SK-N-SH treated with all-trans-retinoic acid at 6 μM for 48 hours (cell line): ENCODE measurements at regions not wholly inside any gene's neighbourhood (a gene's known extent, or its start where the extent isn't known, plus 50 kb on each side); places are given as distances from the start of the nearest gene placed in this dataset.

Source experiments
- ARNTL ChIP-seq: fragments of 450-650 bp; formaldehyde crosslinking; IDR thresholded peaks from 2 replicates; pipeline ENCODE4 v1.5.0; 2020; ENCODE audit warnings: low read depth, mild to moderate bottlenecking, moderate library complexity, borderline replicate concordance
- BACH2 ChIP-seq: fragments of 250-450 bp; sonication (Bioruptor Pico); IDR thresholded peaks from 2 replicates; pipeline ENCODE4 v1.9.0; 2021; ENCODE audit warnings: mild to moderate bottlenecking, borderline replicate concordance
- GLIS3 ChIP-seq: fragments of 250-450 bp; sonication (Bioruptor Pico); IDR thresholded peaks from 2 replicates; pipeline ENCODE4 v1.5.0; 2020; ENCODE audit warnings: mild to moderate bottlenecking, moderate library complexity
- ISL1 ChIP-seq: fragments of 250-450 bp; sonication (Bioruptor Pico); IDR thresholded peaks from 2 replicates; pipeline ENCODE4 v2.1.2; 2022; ENCODE audit warnings: mild to moderate bottlenecking, moderate library complexity
- RARB ChIP-seq: fragments of 250-450 bp; sonication (Bioruptor Pico); IDR thresholded peaks from 2 replicates; pipeline ENCODE4 v1.8.0; 2021; ENCODE audit warnings: mild to moderate bottlenecking, moderate library complexity
- ZFP3 ChIP-seq: fragments of 250-450 bp; sonication (Bioruptor Pico); IDR thresholded peaks from 2 replicates; pipeline ENCODE4 v1.5.0; 2020; ENCODE audit warnings: mild to moderate bottlenecking, moderate library complexity
- ZFP30 ChIP-seq: fragments of 450-650 bp; formaldehyde crosslinking; IDR thresholded peaks from 2 replicates; pipeline ENCODE4 v1.5.0; 2022; ENCODE audit warnings: mild to moderate bottlenecking, moderate library complexity
- ZNF70 ChIP-seq: fragments of 450-650 bp; formaldehyde crosslinking; IDR thresholded peaks from 2 replicates; pipeline ENCODE4 v1.5.0; 2020; ENCODE audit warnings: mild to moderate bottlenecking, moderate library complexity
- TF ChIP-seq, protein P1 (sequence below): fragments of 250-450 bp; sonication (Bioruptor Pico); IDR thresholded peaks from 2 replicates; pipeline ENCODE4 v1.8.0; 2020; ENCODE audit warnings: mild to moderate bottlenecking, moderate library complexity, borderline replicate concordance
- TF ChIP-seq, protein P2 (sequence below): fragments of 250-450 bp; sonication (Bioruptor Pico); IDR thresholded peaks from 2 replicates; pipeline ENCODE4 v1.8.0; 2021; ENCODE audit warnings: low read depth, mild to moderate bottlenecking, moderate library complexity, borderline replicate concordance

DNA sequence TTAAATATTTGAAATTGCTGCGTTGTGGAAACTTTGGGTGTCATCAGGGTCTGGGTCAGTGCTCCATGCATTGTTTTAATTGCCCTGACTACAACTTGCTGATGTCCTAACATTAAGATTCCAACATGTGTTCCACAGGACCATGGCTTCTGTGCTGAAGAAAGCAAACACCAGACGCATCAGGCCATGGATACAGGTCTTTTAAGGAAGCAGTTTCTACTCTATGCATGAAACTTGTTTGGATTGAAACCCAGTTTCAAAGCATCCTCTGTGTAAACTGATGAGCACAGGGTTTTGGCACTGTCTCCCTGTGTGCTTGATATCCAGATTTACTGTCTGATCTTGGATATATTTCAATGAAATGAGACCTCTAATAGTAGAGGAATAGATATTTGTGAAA is 328.4 kb upstream of the SLC10A2 start:
- TF ChIP-seq GLIS3 (no peak), RARB (no peak), ISL1 (CRISPR knock-in tag) (no peak), ZFP3 (CRISPR knock-in tag) (no peak), BACH2 (no peak), ZFP30 (CRISPR knock-in tag) (no peak), ZNF70 (CRISPR knock-in tag) (no peak), ARNTL (no peak)
- TF ChIP-seq, protein P1, sequence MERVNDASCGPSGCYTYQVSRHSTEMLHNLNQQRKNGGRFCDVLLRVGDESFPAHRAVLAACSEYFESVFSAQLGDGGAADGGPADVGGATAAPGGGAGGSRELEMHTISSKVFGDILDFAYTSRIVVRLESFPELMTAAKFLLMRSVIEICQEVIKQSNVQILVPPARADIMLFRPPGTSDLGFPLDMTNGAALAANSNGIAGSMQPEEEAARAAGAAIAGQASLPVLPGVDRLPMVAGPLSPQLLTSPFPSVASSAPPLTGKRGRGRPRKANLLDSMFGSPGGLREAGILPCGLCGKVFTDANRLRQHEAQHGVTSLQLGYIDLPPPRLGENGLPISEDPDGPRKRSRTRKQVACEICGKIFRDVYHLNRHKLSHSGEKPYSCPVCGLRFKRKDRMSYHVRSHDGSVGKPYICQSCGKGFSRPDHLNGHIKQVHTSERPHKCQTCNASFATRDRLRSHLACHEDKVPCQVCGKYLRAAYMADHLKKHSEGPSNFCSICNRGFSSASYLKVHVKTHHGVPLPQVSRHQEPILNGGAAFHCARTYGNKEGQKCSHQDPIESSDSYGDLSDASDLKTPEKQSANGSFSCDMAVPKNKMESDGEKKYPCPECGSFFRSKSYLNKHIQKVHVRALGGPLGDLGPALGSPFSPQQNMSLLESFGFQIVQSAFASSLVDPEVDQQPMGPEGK (CRISPR knock-in tag) = no peak
- TF ChIP-seq, protein P2, sequence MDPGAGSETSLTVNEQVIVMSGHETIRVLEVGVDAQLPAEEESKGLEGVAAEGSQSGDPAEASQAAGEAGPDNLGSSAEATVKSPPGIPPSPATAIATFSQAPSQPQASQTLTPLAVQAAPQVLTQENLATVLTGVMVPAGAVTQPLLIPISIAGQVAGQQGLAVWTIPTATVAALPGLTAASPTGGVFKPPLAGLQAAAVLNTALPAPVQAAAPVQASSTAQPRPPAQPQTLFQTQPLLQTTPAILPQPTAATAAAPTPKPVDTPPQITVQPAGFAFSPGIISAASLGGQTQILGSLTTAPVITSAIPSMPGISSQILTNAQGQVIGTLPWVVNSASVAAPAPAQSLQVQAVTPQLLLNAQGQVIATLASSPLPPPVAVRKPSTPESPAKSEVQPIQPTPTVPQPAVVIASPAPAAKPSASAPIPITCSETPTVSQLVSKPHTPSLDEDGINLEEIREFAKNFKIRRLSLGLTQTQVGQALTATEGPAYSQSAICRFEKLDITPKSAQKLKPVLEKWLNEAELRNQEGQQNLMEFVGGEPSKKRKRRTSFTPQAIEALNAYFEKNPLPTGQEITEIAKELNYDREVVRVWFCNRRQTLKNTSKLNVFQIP (CRISPR knock-in tag) = no peak
